ENCODE measurements at regions not wholly inside any gene's neighbourhood (a gene's known extent, or its start where the extent isn't known, plus 50 kb on each side); places are given as distances from the start of the nearest gene placed in this dataset.

GRCh38 chr6:8651998-8652397, 216.7 kb upstream of the SLC35B3 start:
- no peaks in the 10 kb centered on the region for H3K9me2 ChIP-seq (replicated peaks; ENCODE audit: low read length)
- no TSS peak for BruUV-seq (replicated peaks)
- no peak for TF ChIP-seq CTCF (conservative IDR thresholded peaks at IDR 0.05; ENCODE audit: low read depth, low read length)
- no peak for TF ChIP-seq EZH2 (IDR thresholded peaks at IDR 0.05; ENCODE audit: low read length, unreplicated experiment)
- TF ChIP-seq EZH2phosphoT487 (IDR thresholded peaks at IDR 0.05; ENCODE audit: borderline replicate concordance, low read length) = no peak
- no peaks in the 10 kb centered on the region for H3F3A ChIP-seq (ENCODE audit: low read length, unreplicated experiment)
- H3K9ac ChIP-seq (ENCODE audit: low read length) = no peak overlapping the region
- H3K79me2 ChIP-seq (ENCODE audit: low read length) = no peaks in the 10 kb centered on the region
- H4K20me1 ChIP-seq (ENCODE audit: low read length) = no peaks in the 10 kb centered on the region
- no peak overlapping the region for H3K4me3 ChIP-seq (ENCODE audit: low read length)
- intact Hi-C loops (cut with micrococcal nuclease) = no loop called here
- H3K9me3 ChIP-seq (ENCODE audit: low read length) = no peaks in the 10 kb centered on the region
- peaks cover 13% of the 10 kb centered on the region; the same call in 1 of the 2 replicates for H3K27me3 ChIP-seq (ENCODE audit: low read length)
- H3K4me1 ChIP-seq (ENCODE audit: insufficient read depth, low read length) = no peaks in the 10 kb centered on the region
- H3K27ac ChIP-seq (ENCODE audit: low read length) = no peak overlapping the region
- no peak overlapping the region for H3K4me2 ChIP-seq (ENCODE audit: low read length)
- H2AFZ ChIP-seq (ENCODE audit: low read length) = no peak overlapping the region
- ATAC-seq (no peak), DNase-seq (no peak)
- POLR2A ChIA-PET (ENCODE audit: unreplicated experiment) = no interaction called here
- CTCF ChIA-PET = no interaction called here
- no peaks in the 10 kb centered on the region for H3K36me3 ChIP-seq (ENCODE audit: low read depth, low read length)

- Histone ChIP-seq H3K4me1 (ENCODE audit: insufficient read depth, low read length) (no peaks in the 10 kb centered on the region), H4K20me1 (ENCODE audit: low read length) (no peaks in the 10 kb centered on the region), H3K9me2 (replicated peaks; ENCODE audit: low read length) (no peaks in the 10 kb centered on the region), H2AFZ (ENCODE audit: low read length) (no peak overlapping the region), H3K4me3 (ENCODE audit: low read length) (no peak overlapping the region), H3K27me3 (ENCODE audit: low read length) (no peaks in the 10 kb centered on the region), H3K27ac (ENCODE audit: low read length) (no peak overlapping the region), H3K9ac (ENCODE audit: low read length) (no peak overlapping the region), H3K4me2 (ENCODE audit: low read length) (no peak overlapping the region), H3K79me2 (ENCODE audit: low read length) (no peaks in the 10 kb centered on the region), H3F3A (ENCODE audit: low read length, unreplicated experiment) (no peaks in the 10 kb centered on the region), H3K36me3 (ENCODE audit: low read depth, low read length) (no peaks in the 10 kb centered on the region), H3K9me3 (ENCODE audit: low read length) (no peaks in the 10 kb centered on the region)
- ChIA-PET CTCF (no interaction called here), POLR2A (ENCODE audit: unreplicated experiment) (no interaction called here)
- no TSS peak for BruUV-seq (replicated peaks)
- TF ChIP-seq EZH2phosphoT487 (IDR thresholded peaks at IDR 0.05; ENCODE audit: borderline replicate concordance, low read length) = no peak
- no peak for TF ChIP-seq CTCF (conservative IDR thresholded peaks at IDR 0.05; ENCODE audit: low read depth, low read length)
- TF ChIP-seq EZH2 (IDR thresholded peaks at IDR 0.05; ENCODE audit: low read length, unreplicated experiment) = no peak
- intact Hi-C loops (cut with micrococcal nuclease) = no loop called here
- no peak for ATAC-seq
- DNase-seq = no peak
Observed at GRCh38 chr6:8645212-8645611, 209.9 kb upstream of the SLC35B3 start.

GRCh38 chr6:8644306-8644705, 209.0 kb upstream of the SLC35B3 start:
- Histone ChIP-seq H3F3A (ENCODE audit: low read length, unreplicated experiment) (no peaks in the 10 kb centered on the region), H4K20me1 (ENCODE audit: low read length) (no peaks in the 10 kb centered on the region), H3K4me2 (ENCODE audit: low read length) (no peak overlapping the region), H3K27ac (ENCODE audit: low read length) (no peak overlapping the region), H3K9me2 (replicated peaks; ENCODE audit: low read length) (no peaks in the 10 kb centered on the region), H3K4me1 (ENCODE audit: insufficient read depth, low read length) (no peaks in the 10 kb centered on the region), H3K27me3 (ENCODE audit: low read length) (no peaks in the 10 kb centered on the region), H3K9ac (ENCODE audit: low read length) (no peak overlapping the region), H3K36me3 (ENCODE audit: low read depth, low read length) (no peaks in the 10 kb centered on the region), H3K4me3 (ENCODE audit: low read length) (no peak overlapping the region), H3K9me3 (ENCODE audit: low read length) (no peaks in the 10 kb centered on the region), H3K79me2 (ENCODE audit: low read length) (no peaks in the 10 kb centered on the region), H2AFZ (ENCODE audit: low read length) (no peak overlapping the region)
- intact Hi-C loops (cut with micrococcal nuclease) = no loop called here
- DNase-seq (no peak), ATAC-seq (no peak)
- no TSS peak for BruUV-seq (replicated peaks)
- ChIA-PET CTCF (no interaction called here), POLR2A (ENCODE audit: unreplicated experiment) (no interaction called here)
- TF ChIP-seq EZH2 (IDR thresholded peaks at IDR 0.05; ENCODE audit: low read length, unreplicated experiment) = no peak
- no peak for TF ChIP-seq CTCF (conservative IDR thresholded peaks at IDR 0.05; ENCODE audit: low read depth, low read length)
- no peak for TF ChIP-seq EZH2phosphoT487 (IDR thresholded peaks at IDR 0.05; ENCODE audit: borderline replicate concordance, low read length)

Measured in PC-3 (cell line).